Nucleus accumbens (tissue), 56 donors: ENCODE measurements at regions not wholly inside any gene's neighbourhood (a gene's known extent, or its start where the extent isn't known, plus 50 kb on each side); places are given as distances from the start of the nearest gene placed in this dataset.

Experiments used
- DNase-seq, 56 donors: peaks; one replicate each; lab custom pipeline; 2025; lab: John Stamatoyannopoulos, UW

GRCh38 chr14:26917086-26917485, 319.3 kb upstream of the NOVA1 start:
- no peak for DNase-seq

DNA sequence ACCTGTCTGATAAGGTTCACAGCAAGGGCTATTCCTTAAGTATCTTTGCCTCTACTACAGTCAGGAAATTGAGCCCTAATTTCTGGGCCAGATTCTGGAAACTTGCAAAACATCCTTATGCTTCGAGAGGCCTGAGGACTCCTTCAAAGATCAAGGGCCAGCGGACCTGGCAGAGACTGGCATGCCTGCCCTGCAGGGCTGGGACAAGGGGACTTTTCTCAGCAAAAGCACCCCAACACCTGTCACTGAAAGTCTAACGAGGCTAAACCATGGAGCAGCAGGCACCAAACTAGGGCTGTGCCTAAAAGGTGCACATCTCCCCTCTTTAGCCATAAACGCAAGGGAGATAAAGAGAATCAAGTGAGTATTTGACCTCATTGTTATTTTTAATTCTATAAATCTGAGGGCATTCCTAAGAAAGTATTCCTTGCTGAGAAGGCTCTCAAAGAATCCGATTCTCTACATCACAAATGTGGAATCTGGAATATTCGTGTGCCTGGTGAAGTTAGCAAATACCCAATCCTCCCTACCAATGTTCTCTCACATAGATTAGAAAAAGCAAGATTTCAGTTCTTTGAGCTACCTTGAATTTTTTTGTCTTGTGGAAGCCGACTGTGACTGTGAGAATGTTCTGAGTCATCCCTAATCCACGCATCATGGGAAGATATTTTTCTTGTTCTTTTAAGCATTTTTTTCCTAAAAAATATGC, 328.2 kb upstream of the NOVA1 start:
- peak in 1 of 56 donors; percentile 7 for DNase-seq

GRCh38 chr14:26926585-26926984, 328.8 kb upstream of the NOVA1 start:
- no peak for DNase-seq

DNA sequence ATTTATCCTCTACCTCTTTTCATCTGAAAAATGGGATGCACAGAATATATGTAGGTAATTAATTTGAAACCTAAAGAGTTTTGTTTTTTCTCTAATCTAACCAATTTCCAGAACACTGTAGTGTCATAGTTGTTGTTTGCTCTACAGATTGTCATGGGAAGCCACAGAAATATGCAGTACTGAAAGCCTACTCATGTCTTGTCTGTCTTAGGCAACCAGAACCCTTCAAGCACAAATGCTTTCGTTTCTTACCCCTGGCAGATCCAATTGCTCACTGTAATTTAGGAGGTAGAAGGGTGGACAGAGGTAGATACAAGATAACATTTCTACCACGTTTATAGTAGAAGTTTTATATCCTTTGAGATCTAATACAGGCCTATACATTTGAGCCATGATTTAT, 330.2 kb upstream of the NOVA1 start:
- DNase-seq = no peak

DNA sequence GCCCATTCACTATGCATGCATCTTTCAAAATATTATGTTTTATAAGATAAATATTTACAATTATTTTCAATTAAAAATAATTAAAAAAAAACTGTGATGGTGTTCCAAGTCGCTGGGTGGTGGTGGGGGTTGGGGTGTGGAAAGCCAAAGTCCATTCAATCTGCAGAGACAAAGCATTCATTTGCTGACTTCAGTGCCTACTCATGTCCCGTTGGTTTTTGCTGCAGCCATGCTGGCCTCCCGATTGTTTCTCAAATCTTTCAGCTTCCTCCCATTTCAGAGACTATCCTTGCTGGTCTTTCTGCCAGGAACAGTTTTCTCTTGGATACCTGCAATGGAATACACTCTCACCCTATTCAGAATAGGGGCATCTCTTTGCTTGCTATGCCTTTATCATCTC, 331.5 kb upstream of the NOVA1 start:
- DNase-seq = no peak

- DNase-seq = no peak
Measured at GRCh38 chr14:26930576-26930975, 332.7 kb upstream of the NOVA1 start.

GRCh38 chr14:26932606-26933005, 334.8 kb upstream of the NOVA1 start:
- DNase-seq = no peak

DNA sequence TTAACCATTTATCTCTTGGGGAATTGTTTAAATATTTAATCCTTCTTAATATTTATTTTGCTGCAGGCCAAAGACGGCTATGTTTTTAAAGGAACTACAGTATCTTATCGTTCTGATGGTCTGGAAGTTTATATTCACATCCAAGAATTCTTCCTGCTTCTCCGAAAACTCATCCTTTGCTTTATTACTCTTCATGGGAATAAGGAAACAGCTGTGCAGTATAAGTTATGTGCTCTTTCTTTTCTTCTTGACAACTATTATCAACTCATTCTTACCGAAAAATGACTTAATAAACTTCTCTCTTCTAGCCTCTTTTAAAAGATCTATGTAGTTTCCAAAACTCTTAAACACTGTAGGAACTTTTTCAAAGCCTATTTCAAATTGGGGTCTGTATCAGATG, 335.6 kb upstream of the NOVA1 start:
- DNase-seq = no peak

DNA sequence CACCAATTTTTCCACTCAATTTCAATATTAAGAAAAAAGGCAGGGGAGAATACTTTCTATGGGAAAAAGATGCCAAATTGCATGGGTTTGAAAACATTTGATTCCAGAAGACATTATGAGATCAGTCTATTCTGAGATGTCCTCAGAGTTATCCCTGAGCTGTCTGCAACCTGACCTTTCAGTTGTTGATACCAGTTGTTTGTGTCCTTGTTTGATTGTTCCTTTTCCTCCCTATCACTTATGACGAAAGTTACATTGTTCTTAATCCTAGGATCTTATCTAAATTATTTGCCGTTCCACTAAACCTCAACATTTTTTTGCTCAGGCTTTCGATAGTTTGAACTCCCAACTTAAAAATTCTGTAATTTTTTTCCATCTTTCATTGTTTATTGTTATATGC, 336.3 kb upstream of the NOVA1 start:
- DNase-seq = no peak

GRCh38 chr14:26935733-26936132, 337.9 kb upstream of the NOVA1 start:
- no peak for DNase-seq

DNA sequence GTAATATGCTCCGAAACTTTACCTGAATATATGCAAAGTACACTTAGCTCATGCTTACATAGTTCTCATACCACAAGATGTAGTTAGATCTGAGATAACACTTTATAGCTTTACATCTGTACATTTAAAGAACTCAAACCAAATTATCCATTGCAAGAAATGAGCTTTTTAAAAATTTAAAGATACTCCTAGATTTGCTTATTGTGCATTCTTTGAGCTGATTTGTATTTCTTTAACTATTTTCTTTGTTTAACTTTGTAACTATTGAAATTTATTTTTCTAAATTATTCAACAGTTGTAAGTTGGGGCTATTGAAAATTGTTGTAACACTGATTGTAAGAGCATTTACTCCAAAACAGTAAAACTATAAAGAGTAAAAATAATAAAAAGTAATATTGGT, 340.2 kb upstream of the NOVA1 start:
- DNase-seq = no peak

DNA sequence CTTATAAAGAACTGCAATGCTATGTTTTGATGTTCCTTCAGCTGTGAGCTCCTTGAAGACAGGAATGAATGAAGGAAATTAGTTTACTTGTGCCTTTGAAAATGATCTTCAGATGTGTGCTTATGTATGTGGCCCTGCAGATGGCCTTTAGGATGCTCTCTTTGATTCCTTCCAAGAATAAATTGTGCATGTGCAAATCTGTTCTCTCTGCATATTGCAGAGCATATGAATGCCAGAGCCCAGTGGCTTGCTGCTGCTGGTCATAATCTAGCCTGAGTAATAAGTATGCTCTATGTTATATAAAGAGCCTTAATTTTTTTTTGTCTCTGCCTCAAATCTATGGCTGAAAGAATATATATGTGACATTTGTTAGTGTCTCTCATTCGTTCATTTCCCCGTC, 341.9 kb upstream of the NOVA1 start:
- no peak for DNase-seq

DNA sequence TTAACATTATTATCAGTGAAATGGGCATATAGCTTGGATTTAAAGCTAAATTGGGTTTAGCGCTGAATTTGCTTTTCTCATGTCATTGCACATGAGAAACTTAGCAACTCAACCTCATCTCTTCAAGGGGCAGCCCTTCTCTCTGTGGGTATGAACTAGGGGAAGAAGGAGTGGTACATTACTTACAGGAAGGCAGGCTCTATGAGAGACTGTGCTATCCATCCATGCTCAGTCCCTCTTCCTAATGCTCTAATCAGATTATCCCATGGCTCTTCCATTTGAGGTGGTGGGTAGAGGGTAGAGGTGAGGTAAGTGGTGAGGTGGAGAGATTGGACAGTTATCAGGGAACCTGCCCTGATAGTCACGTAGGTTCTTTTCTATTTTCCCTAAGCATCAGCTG, 343.7 kb upstream of the NOVA1 start:
- DNase-seq = no peak

DNA sequence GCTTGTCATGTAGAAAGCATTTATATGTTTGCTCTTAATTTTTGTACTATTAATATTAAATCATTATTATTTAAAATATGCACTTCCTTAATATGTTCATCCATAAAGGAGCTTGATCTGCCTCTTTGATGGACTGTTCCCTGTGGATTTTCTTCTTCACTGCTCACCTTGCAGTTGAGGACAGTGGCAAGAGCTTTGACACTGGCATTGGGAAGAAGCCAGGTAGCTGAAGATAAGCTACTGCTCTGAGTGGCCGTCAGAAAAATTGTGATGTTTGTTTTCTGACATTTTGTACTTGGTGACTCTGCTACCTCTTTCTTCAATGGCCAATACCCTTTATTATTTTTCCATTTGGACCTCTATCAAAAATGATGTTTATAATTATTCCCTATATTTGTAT, 349.4 kb upstream of the NOVA1 start:
- no peak for DNase-seq

GRCh38 chr14:26959437-26959836, 361.6 kb upstream of the NOVA1 start:
- no peak for DNase-seq

DNA sequence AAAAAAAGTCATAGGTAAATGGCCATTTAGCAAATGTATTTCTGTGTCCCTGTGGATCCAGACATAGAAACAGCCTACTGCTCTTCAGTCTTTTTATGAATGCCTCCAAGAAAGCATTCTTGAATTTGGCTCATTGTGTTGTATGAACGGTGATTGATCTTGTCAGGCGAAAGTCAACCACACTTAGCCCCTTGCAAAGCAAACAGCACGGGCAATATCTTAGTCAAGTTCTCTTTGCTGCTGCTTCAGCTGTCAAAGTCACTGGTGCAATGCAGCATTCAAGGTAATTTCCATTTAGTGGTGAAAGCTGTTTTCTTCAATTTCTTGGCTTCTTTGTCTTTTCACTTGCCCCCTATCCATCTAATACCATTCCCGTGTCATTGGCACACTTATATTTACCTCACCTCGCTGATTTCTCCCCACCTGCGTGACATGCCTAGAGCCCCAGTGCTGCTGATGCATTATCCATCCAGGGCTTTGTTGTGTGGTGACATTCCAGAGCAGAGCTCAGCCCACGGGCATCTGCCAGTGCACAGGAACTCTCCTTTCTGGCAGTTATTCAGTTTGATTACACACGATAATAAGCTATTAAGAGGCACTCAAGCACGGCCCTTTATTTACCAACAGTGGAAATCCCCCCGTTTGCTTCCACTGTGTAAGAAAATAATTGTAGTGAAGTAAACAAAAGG, 362.3 kb upstream of the NOVA1 start:
- no peak for DNase-seq

DNA sequence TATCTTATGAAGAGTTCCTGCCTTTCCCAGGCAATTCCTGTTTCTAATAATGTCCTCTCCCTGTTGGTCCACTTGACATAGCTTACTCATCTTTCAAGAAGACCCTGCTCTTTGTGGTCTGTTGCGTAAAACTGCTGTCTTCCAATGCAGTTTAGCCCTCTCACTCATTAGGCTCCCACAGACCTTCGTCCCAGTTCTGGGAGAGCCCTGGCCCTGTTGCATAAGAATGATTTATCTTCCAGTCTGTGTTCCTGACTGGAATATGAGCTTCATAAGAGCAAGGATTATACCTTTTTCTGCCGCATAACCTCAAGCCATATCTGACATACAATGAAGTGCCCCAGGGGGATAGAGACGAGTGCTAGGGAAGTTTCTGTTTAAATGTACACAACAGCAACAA, 365.9 kb upstream of the NOVA1 start:
- no peak for DNase-seq

DNA sequence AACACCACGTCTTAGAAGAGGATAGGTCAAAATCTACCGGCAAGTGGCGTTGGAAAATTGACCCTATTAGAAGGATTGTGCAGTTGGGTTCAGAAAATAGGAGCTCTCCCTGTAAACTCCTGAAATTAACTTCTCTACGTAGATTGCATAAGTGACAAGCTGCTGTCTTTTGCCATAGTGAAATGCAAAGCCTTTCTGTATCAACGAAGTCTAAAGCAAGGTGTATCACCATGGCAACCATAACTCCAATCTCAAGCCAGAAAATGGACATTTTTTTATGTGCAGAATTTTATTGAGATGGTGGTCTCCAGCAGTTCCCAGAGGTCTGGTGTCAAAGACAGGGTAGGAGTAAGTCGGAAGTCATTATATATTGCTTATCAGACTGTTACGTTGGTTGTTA, 367.7 kb upstream of the NOVA1 start:
- DNase-seq = no peak

DNA sequence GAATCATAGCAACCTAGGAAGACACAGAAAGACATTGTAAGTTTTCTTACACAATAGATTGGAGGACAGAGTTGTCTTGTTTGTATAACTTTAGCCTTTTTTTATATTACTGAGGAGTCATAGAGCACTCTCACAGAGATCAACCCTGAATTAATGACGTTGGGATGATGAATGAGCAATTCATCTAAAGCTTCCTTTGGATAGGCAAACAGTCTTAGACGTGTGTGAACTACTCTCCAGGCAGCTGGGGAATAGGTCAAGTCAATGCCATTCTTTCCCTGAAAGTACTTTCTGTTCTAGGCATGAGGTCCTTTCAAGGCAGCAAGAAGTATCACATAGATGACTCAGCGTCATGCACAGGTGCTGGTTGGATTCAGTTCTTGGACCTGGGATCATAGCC, 369.1 kb upstream of the NOVA1 start:
- peak in 7 of 56 donors; percentile 0 to 19 (median 1) for DNase-seq

DNA sequence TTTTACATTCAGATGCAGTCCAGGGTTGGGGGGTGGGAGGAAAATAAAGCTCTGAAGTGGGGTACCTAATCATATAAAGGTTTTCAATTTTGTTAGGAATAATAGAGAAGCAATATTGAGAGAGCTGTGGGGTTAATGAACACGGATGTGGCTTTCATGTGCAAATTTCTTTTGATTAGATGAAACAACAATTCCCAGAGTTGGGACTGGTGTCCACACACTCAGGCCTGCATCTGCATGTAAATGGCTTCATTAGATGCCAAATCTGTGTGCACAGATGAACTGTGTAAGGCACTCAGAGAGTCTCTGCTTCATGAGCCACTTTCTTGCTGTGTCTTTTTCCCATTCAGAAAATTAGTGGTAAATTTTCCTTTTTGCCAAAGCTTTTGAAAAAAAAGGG, 377.1 kb upstream of the NOVA1 start:
- peak in 1 of 56 donors; percentile 0 for DNase-seq

DNA sequence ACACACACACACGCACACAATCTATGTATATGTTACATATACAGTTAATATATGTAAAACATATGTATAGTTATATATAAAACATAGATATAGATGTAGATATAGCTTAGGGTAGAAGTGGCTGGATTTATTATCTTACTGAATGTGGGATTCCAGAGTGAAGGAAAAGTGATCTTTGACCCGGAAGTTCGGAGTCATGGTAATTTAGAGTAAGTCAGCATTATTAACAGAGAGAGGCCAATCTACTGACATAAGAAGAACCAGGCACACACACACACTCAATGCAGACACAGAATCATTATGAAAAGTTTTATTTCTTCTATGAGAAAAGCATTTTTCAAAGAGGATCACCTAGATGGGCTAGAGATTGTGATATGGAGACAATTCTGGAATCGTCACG, 384.2 kb upstream of the NOVA1 start:
- DNase-seq = no peak
